Suppressor macrophage treated with lipopolysaccharide for 4 hours (primary cell): ENCODE measurements at regions not wholly inside any gene's neighbourhood (a gene's known extent, or its start where the extent isn't known, plus 50 kb on each side); places are given as distances from the start of the nearest gene placed in this dataset.

ENCODE experiments used
- DNase-seq: peaks from one replicate; pipeline ENCODE4 v3.0.0-alpha.2; 2020

- no peak for DNase-seq
Observed at GRCh38 chr2:128836559-128837100, 518.0 kb upstream of the HS6ST1 start.

GRCh38 chr2:128838244-128838643 lies 519.6 kb upstream of the HS6ST1 start:
- DNase-seq, result no peak

GRCh38 chr2:128841803-128842202 lies 523.1 kb upstream of the HS6ST1 start:
- no peak for DNase-seq

GRCh38 chr2:128867311-128867710 lies 548.6 kb upstream of the HS6ST1 start:
- DNase-seq, result no peak

GRCh38 chr2:128867936-128868636 lies 549.4 kb upstream of the HS6ST1 start:
- DNase-seq, result no peak

GRCh38 chr2:128868686-128869551 lies 550.3 kb upstream of the HS6ST1 start:
- DNase-seq, result no peak

GRCh38 chr2:128874608-128875007 lies 555.9 kb upstream of the HS6ST1 start:
- no peak for DNase-seq

GRCh38 chr2:128876986-128877983 lies 558.6 kb upstream of the HS6ST1 start:
- DNase-seq, result no peak

- no peak for DNase-seq
Observed at GRCh38 chr2:128879161-128879560, 560.5 kb upstream of the HS6ST1 start.

- DNase-seq, result no peak
Observed at GRCh38 chr2:128894896-128895295, 576.2 kb upstream of the HS6ST1 start.

- no peak for DNase-seq
Observed at GRCh38 chr2:128901572-128902391, 583.1 kb upstream of the HS6ST1 start.

- DNase-seq, result no peak
Observed at GRCh38 chr2:128903637-128904036, 585.0 kb upstream of the HS6ST1 start.

GRCh38 chr2:128911276-128911675 lies 592.6 kb upstream of the HS6ST1 start:
- no peak for DNase-seq

- DNase-seq, result no peak
Observed at GRCh38 chr2:128914320-128914719, 595.7 kb upstream of the HS6ST1 start.

- no peak for DNase-seq
Observed at GRCh38 chr2:128921751-128922150, 603.1 kb upstream of the HS6ST1 start.

GRCh38 chr2:128922154-128922553 lies 603.5 kb upstream of the HS6ST1 start:
- DNase-seq, result no peak

GRCh38 chr2:128925631-128926030 lies 607.0 kb upstream of the HS6ST1 start:
- no peak for DNase-seq

GRCh38 chr2:128930101-128930500 lies 611.4 kb upstream of the HS6ST1 start:
- DNase-seq, result no peak

GRCh38 chr2:128940378-128940777 lies 621.7 kb upstream of the HS6ST1 start:
- DNase-seq, result no peak

GRCh38 chr2:128941751-128942150 lies 623.1 kb upstream of the HS6ST1 start:
- DNase-seq, result no peak

GRCh38 chr2:128949360-128949759 lies 630.7 kb upstream of the HS6ST1 start:
- DNase-seq, result no peak

- DNase-seq, result no peak
Observed at GRCh38 chr2:128950758-128951157, 632.1 kb upstream of the HS6ST1 start.
